ENCODE measurements at regions not wholly inside any gene's neighbourhood (a gene's known extent, or its start where the extent isn't known, plus 50 kb on each side); places are given as distances from the start of the nearest gene placed in this dataset.

DNA sequence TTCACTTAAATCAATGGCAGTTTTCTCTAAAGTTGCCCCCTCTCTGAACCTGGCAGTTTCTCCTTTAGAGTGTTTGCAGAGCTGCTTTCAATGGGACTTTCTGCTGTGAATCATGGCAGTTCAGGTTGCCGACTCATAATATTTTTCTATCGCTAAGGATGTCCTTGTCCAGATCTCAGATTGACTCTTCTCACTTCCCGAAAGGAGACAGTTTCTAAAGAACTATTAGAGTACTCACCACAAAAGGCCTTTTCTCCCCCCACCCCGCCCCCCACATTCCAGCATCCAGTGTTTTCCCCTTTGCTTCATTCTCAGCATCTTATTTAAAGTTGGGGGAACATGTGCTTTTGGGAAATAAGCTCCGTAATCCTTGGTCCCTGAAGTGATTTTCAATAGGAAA, 443.5 kb upstream of the KLF4 start:
- Histone ChIP-seq H4K20me1 (ENCODE audit: insufficient read depth) (no peaks in the 10 kb centered on the region), H3K27me3 (ENCODE audit: insufficient read depth, low read length) (no peaks in the 10 kb centered on the region), H3K4me2 (ENCODE audit: low read length) (no peak overlapping the region), H3K4me3 (replicated peaks in 1 of 2; ENCODE audit: low read depth in 1 of 2, low read length in 2 of 2) (no peak overlapping the region), H3K4me1 (ENCODE audit: control insufficient read depth in 1 of 2, insufficient read depth in 2 of 2, low read length in 2 of 2) (no peaks in the 10 kb centered on the region), H3K27ac (ENCODE audit: low read depth, low read length) (no peak overlapping the region), H2AFZ (ENCODE audit: low read depth, low read length, poor library complexity, severe bottlenecking) (no peak overlapping the region), H3K9ac (ENCODE audit: low read length) (no peak overlapping the region), H3K9me3 (ENCODE audit: control insufficient read depth in 1 of 2, insufficient read depth in 1 of 2, low read depth in 1 of 2, low read length in 2 of 2) (no peaks in the 10 kb centered on the region), H3K36me3 (ENCODE audit: control insufficient read depth in 1 of 2, insufficient read depth in 2 of 2, low read length in 2 of 2) (no peaks in the 10 kb centered on the region), H3K9me2 (ENCODE audit: insufficient read depth) (no peaks in the 10 kb centered on the region), H3K79me2 (ENCODE audit: insufficient read depth, low read length) (no peaks in the 10 kb centered on the region)
- intact Hi-C loops (cut with micrococcal nuclease): no loop called here
- DNase-seq (ENCODE audit: low read depth, low spot score) (no peak), ATAC-seq (no peak)
- ChIA-PET POLR2A (no interaction called here), RAD21 (ENCODE audit: low non-redundant PET in 1 of 2, low total read pairs in 2 of 2, uncharacterized antibody in 2 of 2, unreplicated experiment in 2 of 2) (no interaction called here), CTCF (no interaction called here)
- BruUV-seq (replicated peaks): no TSS peak
- TF ChIP-seq ELF1 (IDR thresholded peaks at IDR 0.05; ENCODE audit: borderline replicate concordance, low read depth) (no peak), EZH2 (IDR thresholded peaks at IDR 0.05) (no peak), CBX3 (IDR thresholded peaks at IDR 0.05; ENCODE audit: low read depth) (no peak), FOSL1 (IDR thresholded peaks at IDR 0.05; ENCODE audit: low read depth) (no peak), TCF7L2 (IDR thresholded peaks at IDR 0.05; ENCODE audit: borderline replicate concordance, extremely low read depth, insufficient read depth, insufficient read length) (no peak)
- TF ChIP-seq, protein P1, sequence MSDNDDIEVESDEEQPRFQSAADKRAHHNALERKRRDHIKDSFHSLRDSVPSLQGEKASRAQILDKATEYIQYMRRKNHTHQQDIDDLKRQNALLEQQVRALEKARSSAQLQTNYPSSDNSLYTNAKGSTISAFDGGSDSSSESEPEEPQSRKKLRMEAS (IDR thresholded peaks at IDR 0.05): no peak
- TF ChIP-seq, protein P2, sequence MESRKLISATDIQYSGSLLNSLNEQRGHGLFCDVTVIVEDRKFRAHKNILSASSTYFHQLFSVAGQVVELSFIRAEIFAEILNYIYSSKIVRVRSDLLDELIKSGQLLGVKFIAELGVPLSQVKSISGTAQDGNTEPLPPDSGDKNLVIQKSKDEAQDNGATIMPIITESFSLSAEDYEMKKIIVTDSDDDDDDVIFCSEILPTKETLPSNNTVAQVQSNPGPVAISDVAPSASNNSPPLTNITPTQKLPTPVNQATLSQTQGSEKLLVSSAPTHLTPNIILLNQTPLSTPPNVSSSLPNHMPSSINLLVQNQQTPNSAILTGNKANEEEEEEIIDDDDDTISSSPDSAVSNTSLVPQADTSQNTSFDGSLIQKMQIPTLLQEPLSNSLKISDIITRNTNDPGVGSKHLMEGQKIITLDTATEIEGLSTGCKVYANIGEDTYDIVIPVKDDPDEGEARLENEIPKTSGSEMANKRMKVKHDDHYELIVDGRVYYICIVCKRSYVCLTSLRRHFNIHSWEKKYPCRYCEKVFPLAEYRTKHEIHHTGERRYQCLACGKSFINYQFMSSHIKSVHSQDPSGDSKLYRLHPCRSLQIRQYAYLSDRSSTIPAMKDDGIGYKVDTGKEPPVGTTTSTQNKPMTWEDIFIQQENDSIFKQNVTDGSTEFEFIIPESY (IDR thresholded peaks at IDR 0.05; ENCODE audit: extremely low read depth, insufficient replicate concordance, low read length): no peak
- TF ChIP-seq, protein P3, sequence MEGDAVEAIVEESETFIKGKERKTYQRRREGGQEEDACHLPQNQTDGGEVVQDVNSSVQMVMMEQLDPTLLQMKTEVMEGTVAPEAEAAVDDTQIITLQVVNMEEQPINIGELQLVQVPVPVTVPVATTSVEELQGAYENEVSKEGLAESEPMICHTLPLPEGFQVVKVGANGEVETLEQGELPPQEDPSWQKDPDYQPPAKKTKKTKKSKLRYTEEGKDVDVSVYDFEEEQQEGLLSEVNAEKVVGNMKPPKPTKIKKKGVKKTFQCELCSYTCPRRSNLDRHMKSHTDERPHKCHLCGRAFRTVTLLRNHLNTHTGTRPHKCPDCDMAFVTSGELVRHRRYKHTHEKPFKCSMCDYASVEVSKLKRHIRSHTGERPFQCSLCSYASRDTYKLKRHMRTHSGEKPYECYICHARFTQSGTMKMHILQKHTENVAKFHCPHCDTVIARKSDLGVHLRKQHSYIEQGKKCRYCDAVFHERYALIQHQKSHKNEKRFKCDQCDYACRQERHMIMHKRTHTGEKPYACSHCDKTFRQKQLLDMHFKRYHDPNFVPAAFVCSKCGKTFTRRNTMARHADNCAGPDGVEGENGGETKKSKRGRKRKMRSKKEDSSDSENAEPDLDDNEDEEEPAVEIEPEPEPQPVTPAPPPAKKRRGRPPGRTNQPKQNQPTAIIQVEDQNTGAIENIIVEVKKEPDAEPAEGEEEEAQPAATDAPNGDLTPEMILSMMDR (IDR thresholded peaks at IDR 0.05 in 2 of 3, conservative IDR thresholded peaks at IDR 0.05 in 1 of 3; ENCODE audit: borderline replicate concordance in 1 of 3, insufficient read depth in 1 of 3, low read depth in 2 of 3, low read length in 2 of 3): no peak
- TF ChIP-seq, protein P4, sequence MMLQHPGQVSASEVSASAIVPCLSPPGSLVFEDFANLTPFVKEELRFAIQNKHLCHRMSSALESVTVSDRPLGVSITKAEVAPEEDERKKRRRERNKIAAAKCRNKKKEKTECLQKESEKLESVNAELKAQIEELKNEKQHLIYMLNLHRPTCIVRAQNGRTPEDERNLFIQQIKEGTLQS (IDR thresholded peaks at IDR 0.05): no peak

Data from HCT116 (cell line).